Kidney epithelial cell (primary cell): ENCODE measurements at regions not wholly inside any gene's neighbourhood (a gene's known extent, or its start where the extent isn't known, plus 50 kb on each side); places are given as distances from the start of the nearest gene placed in this dataset.

Experiments
- DNase-seq: peaks from one replicate; pipeline ENCODE4 v3.0.0-alpha.2; 2010; ENCODE audit warnings: low read depth
- H3K27me3 ChIP-seq: 2 replicates; pipeline ENCODE4 v1.6.0; 2011; ENCODE audit warnings: low read length; ENCODE audit not compliant: control insufficient read depth, insufficient read depth
- H3K36me3 ChIP-seq: 2 replicates; pipeline ENCODE4 v1.5.1; 2011; ENCODE audit warnings: low read length; ENCODE audit not compliant: control insufficient read depth, insufficient read depth
- H3K4me3 ChIP-seq: 2 replicates; pipeline ENCODE4 v1.5.1; 2011; ENCODE audit warnings: low read depth, mild to moderate bottlenecking, control low read depth, low read length
- TF ChIP-seq, protein P1 (sequence below): IDR thresholded peaks from 2 replicates; pipeline ENCODE4 v1.5.1; 2011; ENCODE audit warnings: mild to moderate bottlenecking, moderate library complexity, low read length, control low read depth, inconsistent platforms; ENCODE audit not compliant: insufficient read depth, poor library complexity, severe bottlenecking

- Histone ChIP-seq H3K4me3 (no peak overlapping the region), H3K36me3 (no peaks in the 10 kb centered on the region), H3K27me3 (no peaks in the 10 kb centered on the region)
- TF ChIP-seq, protein P1, sequence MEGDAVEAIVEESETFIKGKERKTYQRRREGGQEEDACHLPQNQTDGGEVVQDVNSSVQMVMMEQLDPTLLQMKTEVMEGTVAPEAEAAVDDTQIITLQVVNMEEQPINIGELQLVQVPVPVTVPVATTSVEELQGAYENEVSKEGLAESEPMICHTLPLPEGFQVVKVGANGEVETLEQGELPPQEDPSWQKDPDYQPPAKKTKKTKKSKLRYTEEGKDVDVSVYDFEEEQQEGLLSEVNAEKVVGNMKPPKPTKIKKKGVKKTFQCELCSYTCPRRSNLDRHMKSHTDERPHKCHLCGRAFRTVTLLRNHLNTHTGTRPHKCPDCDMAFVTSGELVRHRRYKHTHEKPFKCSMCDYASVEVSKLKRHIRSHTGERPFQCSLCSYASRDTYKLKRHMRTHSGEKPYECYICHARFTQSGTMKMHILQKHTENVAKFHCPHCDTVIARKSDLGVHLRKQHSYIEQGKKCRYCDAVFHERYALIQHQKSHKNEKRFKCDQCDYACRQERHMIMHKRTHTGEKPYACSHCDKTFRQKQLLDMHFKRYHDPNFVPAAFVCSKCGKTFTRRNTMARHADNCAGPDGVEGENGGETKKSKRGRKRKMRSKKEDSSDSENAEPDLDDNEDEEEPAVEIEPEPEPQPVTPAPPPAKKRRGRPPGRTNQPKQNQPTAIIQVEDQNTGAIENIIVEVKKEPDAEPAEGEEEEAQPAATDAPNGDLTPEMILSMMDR: no peak
- no peak for DNase-seq
These were observed 216.3 kb upstream of the MBL2 start for GRCh38 chr10:52988923-52989322.

DNA sequence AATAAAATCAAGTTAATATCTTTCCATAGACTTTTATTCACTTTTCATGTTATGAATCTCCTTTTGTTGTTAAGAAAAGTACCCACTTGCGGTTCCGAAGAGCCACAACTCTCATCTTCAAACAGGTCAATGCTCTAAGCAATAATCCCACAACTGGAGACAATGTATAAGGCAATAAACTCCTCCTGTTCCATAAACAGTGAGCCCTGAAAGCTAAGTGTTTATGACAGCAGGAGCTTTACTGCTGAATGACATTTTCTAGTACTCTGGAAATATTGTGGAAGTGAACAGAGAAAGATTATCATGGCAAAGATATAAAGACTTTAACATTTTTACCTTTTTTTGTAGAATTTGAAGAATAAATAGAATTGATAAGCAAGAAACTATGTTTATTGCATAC is 213.5 kb upstream of the MBL2 start:
- no peaks in the 10 kb centered on the region for H3K27me3 ChIP-seq
- DNase-seq: no peak
- TF ChIP-seq, protein P1: no peak
- H3K36me3 ChIP-seq: no peaks in the 10 kb centered on the region
- no peak overlapping the region for H3K4me3 ChIP-seq

GRCh38 chr10:52984169-52984568 is 211.6 kb upstream of the MBL2 start:
- H3K4me3 ChIP-seq: no peak overlapping the region
- DNase-seq: no peak
- no peaks in the 10 kb centered on the region for H3K36me3 ChIP-seq
- H3K27me3 ChIP-seq: no peaks in the 10 kb centered on the region
- TF ChIP-seq, protein P1: no peak

DNA sequence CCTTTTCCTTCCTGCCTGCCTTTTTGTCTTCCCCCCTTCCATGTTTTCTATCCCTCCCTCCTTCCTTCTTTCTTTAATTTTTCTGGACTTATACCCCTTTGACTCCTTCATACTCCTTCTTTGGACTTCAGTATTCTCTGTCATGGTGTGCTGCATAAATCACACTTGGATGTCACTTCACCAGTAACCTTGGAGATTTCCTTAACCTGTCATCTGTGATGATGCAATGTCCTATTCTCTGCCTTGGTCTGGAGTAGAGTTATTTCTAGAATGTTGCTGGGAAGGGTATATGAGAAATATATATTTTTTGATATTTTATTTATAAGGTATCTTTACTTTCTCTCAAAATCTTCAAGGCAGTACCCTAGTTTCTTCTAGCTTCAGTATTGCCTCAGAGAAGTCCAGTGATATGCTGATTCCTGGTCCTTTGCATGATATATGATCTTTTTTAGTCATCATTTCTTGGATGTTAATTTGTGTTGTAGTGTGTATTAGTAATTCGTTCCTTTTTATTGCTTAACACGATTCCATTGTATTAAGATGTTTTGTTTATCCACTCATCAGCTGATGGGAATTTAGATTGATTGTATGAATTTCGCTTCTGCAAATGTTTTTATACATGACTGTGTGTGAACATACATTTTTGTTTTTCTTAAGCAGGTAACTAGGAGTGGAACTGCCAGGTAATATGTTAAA is 206.9 kb upstream of the MBL2 start:
- H3K4me3 ChIP-seq: no peak overlapping the region
- DNase-seq: no peak
- TF ChIP-seq, protein P1: no peak
- H3K27me3 ChIP-seq: no peaks in the 10 kb centered on the region
- H3K36me3 ChIP-seq: no peaks in the 10 kb centered on the region

GRCh38 chr10:52977581-52977980 is 205.0 kb upstream of the MBL2 start:
- Histone ChIP-seq H3K36me3 (no peaks in the 10 kb centered on the region), H3K27me3 (no peaks in the 10 kb centered on the region)
- no peak for DNase-seq

More at GRCh38 chr10:52977581-52977980, 205.0 kb upstream of the MBL2 start:
- H3K4me3 ChIP-seq: no peak overlapping the region
- TF ChIP-seq, protein P1: no peak
